Medulla oblongata (tissue), 1 donor: ENCODE measurements at regions not wholly inside any gene's neighbourhood (a gene's known extent, or its start where the extent isn't known, plus 50 kb on each side); places are given as distances from the start of the nearest gene placed in this dataset.

ENCODE experiments used
- DNase-seq: peaks from one replicate; pipeline ENCODE4 v3.0.0-alpha.2; 2015; ENCODE audit errors: extremely low spot score

DNA sequence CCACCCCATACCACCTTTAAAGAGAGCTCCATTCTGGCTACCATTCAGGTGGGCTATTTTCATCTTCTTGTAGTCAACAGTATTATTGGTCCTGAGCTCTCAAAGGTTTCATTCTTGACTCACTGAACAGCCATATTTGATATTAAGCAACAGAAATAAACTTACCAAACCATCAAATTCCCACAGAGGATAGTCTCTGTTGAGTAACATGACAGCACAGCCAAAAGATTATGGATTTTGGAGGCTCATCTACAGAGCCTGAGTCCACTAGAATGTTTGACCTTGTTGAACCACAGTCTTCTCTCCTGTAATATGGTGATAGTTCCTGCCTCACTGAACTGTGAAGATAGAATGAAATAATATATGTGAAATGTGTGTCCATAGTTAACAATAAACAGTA, 276.3 kb upstream of the LDB2 start:
- no peak for DNase-seq

DNA sequence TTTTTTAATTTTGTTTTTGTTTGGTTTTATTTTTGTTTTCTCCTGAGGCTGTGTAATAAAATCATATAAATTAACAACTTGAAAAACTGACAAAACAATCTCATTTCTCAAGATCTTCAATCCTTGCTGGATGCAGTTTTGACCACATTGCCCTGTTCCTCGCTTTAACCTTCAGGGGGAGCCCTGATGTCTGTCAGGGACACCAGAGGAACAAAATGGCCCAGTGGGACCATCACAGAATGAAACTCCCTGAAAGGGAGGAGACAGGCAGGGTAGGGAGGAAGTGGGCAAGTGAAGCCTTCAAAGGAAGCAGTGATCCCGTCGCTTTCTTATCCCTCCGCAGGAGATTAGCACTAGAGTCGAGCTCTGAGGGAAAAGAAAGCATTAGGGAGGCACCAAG, 274.9 kb upstream of the LDB2 start:
- DNase-seq, result no peak

DNA sequence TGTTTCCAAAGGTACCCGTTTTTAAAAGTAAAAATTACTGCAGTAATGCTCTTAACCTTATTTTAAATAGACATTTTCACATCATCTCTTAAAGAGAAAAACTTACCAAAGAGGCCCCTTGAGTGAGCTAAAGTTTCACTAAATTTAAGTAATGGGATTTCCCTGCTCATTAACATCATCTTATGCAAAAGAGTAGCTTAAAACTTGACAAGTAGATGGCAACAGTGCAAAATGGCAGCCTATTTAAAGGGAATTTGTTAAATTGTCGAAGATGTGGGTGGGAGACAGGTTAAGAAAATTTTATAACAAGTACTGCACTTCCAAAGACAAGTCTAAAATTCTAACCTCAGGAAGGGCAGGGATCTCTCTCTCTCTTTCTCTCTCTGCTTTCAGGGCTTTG, 271.7 kb upstream of the LDB2 start:
- no peak for DNase-seq

DNA sequence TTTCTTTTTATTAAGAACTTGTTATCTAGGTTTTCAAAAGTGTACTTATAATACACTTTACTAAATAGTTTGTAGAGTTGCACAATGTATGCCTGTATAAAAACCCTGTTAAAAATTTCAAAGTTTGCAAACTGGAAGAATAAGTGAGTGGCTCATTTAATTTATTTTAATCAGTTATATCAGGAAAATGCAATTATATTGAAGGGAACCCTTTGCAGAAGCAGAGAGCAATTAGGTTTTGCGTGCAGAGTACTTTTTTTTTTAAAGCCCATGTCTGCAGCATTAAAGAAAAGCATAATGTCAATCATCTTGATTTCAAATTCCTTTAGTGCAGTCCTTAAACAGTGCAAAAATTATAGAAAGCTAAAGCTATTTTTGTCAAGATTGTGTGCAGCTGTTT, 271.3 kb upstream of the LDB2 start:
- no peak for DNase-seq

DNA sequence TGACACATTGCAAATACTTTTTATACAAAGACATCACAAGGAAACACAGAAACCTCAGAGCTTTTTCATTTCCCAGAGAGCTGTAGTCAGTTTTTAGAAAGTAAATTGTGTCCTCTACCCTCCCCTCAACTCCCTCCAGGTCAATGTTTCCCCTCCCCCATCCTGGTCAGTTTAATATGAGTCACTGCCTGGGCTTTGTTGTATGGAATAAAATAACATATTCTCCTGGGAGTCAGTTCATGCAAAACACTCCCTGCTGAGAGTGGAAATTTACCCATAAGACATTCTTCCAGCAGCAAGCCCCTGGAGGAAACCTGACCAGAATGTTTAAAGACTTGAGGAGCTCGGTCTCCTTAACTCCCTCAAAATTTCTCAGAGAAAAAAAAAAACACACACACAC, 270.1 kb upstream of the LDB2 start:
- DNase-seq, result peak; percentile 47

DNA sequence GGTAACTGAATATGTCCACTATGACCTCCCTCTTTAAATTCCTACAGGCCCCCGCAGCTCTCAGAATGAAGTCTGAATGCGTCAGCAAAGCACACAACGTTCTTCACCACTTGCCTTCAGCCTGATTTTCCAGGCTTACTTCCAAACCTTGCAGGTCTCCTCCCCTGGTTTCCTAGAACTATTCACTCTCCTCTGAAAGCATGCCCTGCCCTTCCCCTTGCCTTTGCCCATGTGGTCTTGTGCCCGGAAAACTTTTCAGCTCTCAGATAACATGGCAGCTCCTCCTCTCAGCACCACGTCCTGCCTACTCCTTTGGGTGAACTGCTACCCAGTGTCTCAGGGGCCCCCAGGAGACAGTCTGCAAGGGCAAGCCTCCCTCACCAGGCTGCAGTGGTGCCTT, 268.5 kb upstream of the LDB2 start:
- DNase-seq, result peak; percentile 67

DNA sequence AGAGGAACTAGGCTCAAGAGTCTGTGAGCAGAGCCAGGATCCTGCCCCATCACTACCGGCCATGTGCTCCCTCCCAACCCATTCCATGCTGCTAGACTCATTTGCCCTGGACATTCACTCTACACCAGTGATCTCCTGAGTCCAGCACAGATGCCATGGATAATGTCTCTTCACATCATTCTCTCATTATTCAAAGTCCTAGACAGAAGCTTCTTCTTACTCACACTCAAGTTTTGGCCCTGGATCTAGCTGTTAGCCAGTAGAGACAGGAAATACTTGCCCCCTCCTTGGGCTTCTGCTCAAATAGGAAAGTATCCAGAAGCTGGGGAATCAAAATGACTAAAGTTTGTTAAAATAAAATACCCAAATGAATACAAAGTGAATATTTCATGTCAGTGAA, 266.8 kb upstream of the LDB2 start:
- DNase-seq, result no peak

DNA sequence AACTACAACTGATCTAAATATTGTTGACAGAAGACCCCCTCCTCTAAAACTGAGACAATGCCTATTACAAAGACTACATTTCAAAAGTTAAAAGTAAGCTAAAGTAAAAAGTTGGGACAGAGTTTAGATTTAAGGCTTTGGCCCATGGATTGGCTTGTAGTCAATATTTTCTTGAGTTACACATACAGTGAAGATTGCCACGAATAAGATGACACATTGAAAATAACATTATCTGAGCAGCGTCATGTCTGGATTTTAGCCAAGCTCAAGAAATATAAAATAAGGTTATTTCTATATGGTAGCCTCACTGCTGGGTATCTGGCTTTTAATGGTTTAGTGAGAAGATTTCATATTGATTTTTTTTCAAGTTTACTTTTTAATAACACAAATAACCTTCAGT, 266.2 kb upstream of the LDB2 start:
- DNase-seq, result no peak

DNA sequence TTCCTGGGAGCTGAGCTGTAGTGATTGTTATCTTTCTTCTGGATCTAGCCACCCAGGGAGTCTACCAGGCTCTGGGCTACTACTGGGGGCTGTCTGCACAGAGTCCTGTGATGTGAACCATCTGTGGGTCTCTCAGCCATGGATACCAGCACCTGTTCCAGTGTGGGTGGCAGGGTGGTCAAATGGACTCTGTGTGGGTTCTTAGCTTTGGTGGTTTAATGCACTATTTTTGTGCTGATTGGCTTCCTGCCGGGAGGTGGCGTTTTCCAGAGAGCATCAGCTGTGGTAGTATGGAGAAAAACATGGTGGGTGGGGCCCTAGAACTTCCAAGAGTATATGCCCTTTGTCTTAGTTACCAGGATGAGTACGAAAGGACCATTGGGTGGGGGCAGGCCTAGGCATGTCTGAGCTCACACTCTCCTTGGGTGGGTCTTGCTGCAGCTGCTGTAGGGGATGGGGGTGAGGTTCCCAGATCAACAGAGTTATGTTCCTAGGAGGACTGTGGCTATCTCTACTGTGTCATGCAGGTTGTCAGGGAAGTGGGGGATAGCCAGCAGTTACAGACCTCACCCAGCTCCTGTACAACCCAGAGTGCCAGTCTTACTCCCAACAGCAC, 264.8 kb upstream of the LDB2 start:
- DNase-seq, result no peak

DNA sequence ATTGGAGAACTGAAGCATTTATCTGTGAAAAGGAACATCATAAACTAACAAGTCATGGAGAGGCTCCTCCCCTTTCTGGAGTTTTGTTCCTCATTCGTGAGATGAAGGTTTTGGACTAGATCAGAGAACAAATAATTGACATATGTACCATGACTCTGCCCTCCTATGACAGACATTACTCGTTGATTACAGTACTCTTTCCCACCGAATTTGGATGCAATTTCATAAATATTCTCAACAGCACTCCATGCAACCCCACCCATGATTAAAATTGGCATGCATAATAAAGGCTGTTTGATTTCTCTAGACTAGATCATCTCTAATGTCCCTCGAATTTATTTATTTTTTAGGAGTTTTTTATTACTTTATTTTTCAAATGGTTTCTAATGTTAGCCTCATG, 258.9 kb upstream of the LDB2 start:
- no peak for DNase-seq

DNA sequence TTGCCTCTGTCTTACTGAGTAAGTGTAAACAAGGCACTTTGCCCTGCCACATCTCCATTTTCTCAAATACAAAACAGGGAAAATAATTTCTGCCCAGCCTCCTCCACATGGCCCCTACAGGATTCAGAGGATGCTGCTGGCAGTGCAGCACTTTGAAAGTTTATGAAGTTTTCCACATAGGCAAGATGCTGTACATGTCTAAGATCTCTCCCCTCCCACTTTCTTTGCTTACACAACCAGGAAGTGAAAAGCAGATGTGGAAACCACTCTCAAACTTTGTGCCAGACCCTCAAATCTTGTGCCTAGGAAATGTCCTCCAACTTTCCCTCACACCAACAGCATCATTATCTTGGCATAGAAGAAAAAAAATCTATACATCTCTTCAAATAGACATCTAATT, 257.0 kb upstream of the LDB2 start:
- DNase-seq, result no peak

DNA sequence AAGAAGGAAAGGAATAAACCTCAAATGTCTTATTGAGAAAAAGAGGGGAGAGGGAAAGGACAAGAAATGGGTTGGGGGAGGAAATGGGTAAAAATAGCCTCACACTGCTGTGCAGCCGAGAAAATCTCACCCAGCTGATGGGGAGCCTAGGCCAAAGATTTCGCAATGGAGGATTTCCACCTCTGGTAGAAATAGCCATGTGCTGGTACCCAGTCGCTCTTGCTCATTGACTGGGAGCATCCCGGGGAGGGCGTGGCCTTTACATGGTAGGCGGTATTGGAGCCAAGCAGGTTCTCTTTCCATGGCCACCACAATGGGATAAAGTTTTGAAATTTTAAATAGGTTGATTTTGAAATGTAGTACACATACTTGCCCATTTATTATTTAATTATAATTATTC, 255.1 kb upstream of the LDB2 start:
- DNase-seq, result no peak

DNA sequence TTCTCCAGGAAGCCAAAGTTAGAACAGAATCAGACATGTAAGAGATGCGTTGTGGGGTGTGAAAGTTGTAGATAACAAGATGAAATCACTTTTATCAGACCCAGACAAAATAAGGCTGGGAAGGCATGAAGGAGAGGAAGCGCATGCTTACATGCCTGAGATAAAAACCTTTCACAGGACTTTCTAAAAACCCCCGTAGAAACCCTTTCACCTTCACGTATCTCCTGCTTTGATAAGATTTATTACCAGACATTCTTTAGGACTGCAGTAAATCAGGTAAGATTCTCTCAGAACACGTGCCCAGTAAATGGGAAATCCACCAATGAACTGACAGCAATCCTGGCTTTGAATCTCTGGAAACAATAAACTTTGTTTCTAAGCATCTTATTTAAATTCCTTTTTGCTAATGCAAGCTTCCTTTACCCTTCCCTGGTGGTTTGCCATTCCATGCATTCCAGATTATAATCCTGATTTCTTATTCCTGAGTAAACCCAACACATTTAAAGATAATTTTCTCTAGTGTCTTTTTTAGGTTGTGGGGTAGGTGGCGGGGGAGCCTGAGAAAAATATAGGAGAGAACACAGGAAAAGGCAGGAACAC, 254.6 kb upstream of the LDB2 start:
- no peak for DNase-seq

DNA sequence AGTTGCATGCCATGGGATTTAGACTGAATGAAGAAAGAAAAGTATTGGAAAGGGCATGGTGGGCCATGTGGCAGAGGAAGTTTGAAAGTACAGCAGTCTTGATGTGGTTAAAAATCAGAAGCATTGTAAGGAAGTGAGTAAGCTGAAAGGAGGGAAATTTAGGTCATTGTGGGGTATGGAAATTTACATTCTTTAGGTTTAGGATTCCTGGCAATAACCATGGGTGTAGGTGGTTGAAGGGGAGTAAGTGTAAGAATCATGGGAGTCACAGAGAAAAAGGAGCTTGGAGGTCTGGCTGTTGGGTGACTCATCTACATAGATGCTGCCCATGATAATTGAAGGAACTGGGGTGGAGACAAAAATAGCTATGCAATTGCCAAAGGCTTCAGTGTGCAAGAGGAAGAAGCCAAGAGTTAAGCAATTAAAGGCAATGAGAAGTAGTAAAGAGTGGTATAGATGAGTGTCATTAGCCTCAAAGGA, 243.8 kb upstream of the LDB2 start:
- DNase-seq, result no peak

DNA sequence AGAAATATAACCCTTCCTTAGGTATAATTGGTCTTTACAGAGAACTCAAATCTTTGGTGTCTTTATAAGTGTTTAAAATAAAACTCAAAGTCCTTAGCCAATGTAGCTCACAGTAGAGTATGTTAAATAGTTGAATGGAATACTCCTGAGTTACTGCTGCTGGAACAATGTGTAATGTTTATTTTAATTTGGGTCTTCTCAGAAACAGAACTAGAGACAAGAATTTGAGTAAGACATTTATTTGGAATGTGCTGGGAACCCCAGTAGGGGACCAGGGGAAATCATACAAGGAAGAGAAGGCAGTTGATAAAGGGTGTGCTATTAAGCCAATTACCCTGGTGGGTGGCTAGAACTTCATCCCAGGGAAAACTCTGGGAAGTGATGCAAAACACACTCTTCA, 240.4 kb upstream of the LDB2 start:
- no peak for DNase-seq

DNA sequence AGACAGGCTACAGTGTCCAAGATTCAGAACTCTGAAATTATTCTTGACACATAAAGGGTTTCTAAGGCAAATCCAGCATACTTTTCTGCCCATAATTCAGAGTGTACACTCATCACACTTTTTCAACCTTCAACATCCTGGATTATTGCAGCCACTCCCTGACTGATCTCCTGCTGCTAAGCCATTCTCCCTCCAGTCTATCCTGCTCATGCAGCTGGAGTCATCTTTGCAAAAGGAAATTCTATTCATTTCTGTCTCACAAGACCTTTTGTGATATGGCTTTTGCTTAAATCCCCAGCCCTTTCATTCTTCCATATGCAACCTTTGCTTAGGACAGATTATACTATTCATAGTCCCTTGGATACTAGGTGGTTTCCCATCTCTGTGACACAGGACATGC, 236.1 kb upstream of the LDB2 start:
- DNase-seq, result no peak

DNA sequence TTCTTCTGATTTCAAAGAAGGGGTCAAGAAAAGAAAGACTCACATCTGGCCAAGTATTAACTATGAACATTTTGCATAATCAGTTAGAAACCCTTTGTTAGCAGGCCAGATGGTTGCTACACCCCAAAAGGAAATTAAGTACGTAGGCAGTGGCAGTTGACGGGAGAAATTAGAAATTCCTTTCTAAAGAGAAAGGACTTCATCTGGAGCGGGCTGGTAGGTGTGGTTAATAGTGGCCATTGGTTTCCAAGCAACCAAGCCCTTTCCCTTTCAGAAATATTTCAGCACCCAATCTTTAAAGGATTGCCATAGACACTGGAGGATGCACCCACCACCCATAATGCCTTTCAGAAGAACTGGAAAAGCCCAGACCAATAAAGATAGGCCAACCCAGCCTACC, 235.7 kb upstream of the LDB2 start:
- DNase-seq, result no peak

DNA sequence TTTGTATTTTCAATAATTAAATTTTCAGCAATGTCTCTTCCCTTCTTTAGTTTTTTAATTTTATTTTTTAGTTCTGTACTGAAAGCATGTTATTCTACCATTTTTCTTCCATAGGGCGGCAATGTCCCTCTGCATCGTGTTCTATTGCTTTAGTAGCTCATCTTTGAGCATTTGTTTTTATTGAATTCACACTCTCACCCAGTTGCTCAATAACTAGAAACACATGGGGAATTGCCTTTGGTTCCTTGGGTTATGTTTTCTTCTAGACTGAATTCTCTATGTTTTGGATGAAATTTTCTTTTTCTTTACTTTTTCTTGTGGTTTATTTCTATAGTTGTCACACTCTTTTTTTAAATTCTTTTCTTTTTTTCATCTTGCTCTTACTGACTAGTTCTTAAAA, 233.8 kb upstream of the LDB2 start:
- DNase-seq, result no peak

DNA sequence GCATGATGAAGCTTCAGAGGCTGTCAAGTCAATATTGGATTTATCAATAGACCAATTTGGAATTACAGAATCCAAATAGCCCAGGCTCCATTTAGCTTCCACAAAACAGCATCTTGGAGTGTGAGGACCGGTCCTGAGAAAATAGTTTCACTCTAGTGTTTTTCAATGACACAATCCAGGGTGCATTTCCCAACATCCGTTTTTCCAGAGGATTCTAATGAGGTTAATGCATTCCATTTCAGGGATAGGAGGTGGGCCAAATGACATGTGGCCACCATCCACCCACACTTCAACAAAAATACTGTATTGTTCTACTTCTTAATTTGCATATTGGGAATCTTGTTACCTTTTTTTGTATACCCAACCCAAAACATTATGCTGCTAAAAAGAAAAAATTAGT, 229.8 kb upstream of the LDB2 start:
- DNase-seq, result no peak

DNA sequence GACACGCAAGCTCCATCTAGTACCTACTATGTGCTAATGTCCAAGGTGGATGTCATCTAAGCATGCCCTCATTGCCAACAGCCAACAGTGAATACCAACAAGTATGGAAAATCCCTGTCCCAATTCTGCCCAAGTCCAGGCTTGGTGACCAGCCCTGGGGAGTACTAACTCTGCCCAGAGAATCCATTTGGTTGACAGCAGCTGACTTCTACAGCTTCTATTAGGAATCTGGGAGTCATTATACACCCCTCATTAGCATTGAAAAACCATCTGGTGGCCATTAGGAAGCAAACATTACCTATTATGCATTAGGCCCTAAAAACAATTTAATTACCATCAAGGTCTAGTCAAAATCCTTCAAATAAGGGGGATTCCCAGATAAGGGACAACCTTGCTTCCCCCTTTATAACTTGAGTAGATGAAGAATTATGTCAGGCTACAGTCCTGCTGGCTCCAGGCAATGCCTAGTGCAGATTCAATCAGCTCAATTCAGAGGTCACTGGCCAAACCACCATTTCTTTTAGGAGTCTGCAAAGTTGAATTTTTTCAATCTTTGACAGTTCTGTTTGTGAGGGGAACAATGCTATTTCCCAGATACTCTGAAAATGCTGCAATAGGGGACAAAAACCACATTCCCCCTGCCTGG, 228.0 kb upstream of the LDB2 start:
- no peak for DNase-seq

DNA sequence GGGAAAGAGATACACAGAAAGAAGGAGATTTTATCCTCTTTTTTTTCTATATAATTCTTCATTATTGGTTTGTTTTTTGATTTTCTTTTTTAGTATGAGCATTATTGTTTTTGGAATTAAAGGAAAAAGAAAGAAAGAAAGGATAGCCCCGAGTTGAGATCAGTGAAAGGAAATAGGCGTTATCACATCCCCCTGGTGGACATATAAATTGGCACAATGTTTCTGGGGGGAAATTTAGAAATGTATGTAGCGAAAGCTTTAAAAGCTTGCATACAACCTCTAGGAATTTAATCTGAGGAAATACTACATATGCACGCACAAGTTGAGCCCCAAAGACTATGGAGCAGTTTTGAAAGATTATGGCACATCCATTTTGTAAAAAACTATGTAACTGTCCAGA, 226.3 kb upstream of the LDB2 start:
- DNase-seq, result no peak

DNA sequence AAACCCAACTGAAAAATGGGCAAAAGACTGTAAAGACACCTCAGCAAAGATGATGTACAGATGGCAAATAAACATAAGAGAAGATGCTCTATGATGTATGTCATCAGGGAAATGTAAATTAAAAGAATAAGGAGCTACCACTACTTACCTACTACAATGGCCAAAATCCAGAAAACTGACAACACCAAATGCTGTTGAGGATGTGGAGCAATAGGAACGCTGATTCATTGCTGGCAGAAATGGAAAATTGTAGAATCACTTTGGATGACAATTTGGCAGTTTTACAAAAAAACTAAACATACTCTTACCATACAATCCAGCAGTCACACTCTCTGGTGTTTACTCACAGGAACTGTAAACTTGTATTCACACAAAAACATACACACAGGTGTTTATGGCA, 222.3 kb upstream of the LDB2 start:
- no peak for DNase-seq

DNA sequence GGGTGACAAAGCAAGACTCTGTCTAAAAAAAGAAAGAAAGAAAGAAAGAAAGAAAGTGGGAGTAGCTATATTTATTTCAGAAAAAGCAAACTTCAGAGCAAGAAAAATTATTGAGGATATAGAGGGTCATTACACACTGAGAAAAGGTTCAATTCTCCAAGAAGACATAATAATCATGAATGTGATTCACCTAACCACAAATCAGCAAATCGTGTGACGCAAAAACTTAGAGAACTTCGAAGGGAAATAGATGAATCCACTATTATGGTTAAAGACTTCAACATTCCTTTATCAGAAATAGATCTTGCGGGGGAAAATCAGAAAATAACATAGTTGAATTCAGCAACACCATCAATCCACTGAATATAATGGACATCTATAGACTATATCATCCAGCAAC, 219.3 kb upstream of the LDB2 start:
- DNase-seq, result no peak

DNA sequence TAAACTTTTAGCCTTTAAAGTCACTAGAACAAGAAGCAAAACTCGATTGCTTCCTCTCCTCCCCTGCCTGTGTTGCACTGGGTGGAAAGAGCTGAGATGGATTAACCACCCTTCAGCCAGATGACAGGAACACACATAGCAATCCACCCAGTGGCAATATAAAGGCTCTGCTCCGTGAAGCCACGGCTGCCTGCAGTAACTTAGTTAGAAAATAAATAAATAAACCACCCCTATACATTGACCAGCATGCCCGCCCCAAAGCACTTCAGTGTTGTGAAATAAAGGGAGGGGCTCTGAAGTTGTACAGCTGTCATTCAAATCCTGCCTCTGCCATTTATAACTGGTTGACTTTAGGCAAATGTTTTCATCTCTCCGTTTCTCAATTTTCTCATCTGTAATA, 217.1 kb upstream of the LDB2 start:
- DNase-seq, result no peak
